ENCODE measurements at regions not wholly inside any gene's neighbourhood (a gene's known extent, or its start where the extent isn't known, plus 50 kb on each side); places are given as distances from the start of the nearest gene placed in this dataset.

GRCh38 chr6:84568971-84569370 is 195.4 kb downstream of the TBX18 start:
- TF ChIP-seq CTCF (IDR thresholded peaks at IDR 0.05; ENCODE audit: low read depth, low read length, missing input control) (peak; percentile 40), SP1 (IDR thresholded peaks at IDR 0.05) (no peak), FOXA1 (IDR thresholded peaks at IDR 0.05) (no peak), ZBTB33 (IDR thresholded peaks at IDR 0.05) (no peak), REST (IDR thresholded peaks at IDR 0.05) (no peak), EGR1 (IDR thresholded peaks at IDR 0.05; ENCODE audit: low read depth in 2 of 2) (no peak), GABPA (IDR thresholded peaks at IDR 0.05 in 1 of 2, conservative IDR thresholded peaks at IDR 0.05 in 1 of 2) (no peak), TAF1 (conservative IDR thresholded peaks at IDR 0.05) (no peak), YY1 (IDR thresholded peaks at IDR 0.05) (no peak), MAX (IDR thresholded peaks at IDR 0.05) (no peak), HNF4G (IDR thresholded peaks at IDR 0.05) (no peak), ATF3 (IDR thresholded peaks at IDR 0.05) (no peak), RAD21 (IDR thresholded peaks at IDR 0.05) (peak; percentile 79 to 84)

All from liver (tissue), 3 donors.